ENCODE measurements at regions not wholly inside any gene's neighbourhood (a gene's known extent, or its start where the extent isn't known, plus 50 kb on each side); places are given as distances from the start of the nearest gene placed in this dataset.
"Not testable (repeated sequence)": the region's sequence is repeated elsewhere in the genome, so short reads cannot be mapped to it uniquely, and the experiment has no call there.

- ATAC-seq (no peak), DNase-seq (ENCODE audit: missing footprints) (no peak)
- intact Hi-C loops (cut with DNase I) = no loop called here
These were observed 105.8 kb upstream of the NOX3 start for GRCh38 chr6:155561257-155561965.

DNA sequence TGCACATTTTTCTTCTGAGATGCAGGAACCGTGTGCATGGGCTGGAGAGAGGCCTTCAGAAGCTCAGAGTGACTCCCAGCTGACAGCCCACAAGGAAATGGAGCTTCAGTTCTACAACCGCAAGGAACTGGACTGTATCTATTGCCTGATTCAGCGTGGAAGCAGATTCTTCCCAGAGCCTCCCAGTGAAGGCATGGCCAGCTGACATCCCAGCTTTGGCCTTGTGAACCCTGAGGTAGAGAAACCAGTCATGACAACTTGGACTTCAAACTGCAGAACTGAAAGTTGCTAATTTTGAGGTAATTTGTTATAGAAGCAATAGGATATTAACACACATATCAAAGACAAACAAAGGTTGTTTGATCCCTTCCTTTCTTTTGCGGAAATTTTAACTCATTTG, 94.3 kb upstream of the NOX3 start:
- intact Hi-C loops (cut with DNase I) = no loop called here
- no peak for DNase-seq (ENCODE audit: missing footprints)
- no peak for ATAC-seq

- intact Hi-C loops (cut with DNase I) = no loop called here
- no peak for ATAC-seq
These were observed 93.6 kb upstream of the NOX3 start for GRCh38 chr6:155549028-155549798.

GRCh38 chr6:155548576-155548975, 92.9 kb upstream of the NOX3 start:
- intact Hi-C loops (cut with DNase I) = no loop called here
- no peak for DNase-seq (ENCODE audit: missing footprints)
- no peak for ATAC-seq

More at GRCh38 chr6:155549028-155549798, 93.6 kb upstream of the NOX3 start:
- no peak for DNase-seq (ENCODE audit: missing footprints)

DNA sequence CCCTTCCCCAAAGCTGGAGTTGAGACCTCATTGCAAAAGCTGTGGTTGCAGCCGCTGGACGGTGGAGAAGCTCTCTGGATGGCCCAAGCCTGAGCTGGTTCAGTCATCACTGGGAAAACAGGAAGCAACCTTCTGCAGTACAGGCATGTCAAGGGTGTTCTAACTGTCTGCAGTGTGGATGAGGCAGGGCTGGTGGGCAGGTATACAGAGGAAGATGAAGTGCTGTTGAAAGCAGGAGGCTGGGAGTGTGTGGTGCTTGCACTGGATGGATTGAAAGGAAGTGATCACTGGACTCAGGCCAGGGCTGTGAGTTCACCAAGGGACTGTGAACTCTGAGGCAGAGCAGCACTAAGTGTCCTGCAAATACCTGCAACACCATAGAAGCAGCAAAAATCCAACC, 89.0 kb upstream of the NOX3 start:
- intact Hi-C loops (cut with DNase I) = no loop called here
- DNase-seq (ENCODE audit: missing footprints) = no peak
- no peak for ATAC-seq

DNA sequence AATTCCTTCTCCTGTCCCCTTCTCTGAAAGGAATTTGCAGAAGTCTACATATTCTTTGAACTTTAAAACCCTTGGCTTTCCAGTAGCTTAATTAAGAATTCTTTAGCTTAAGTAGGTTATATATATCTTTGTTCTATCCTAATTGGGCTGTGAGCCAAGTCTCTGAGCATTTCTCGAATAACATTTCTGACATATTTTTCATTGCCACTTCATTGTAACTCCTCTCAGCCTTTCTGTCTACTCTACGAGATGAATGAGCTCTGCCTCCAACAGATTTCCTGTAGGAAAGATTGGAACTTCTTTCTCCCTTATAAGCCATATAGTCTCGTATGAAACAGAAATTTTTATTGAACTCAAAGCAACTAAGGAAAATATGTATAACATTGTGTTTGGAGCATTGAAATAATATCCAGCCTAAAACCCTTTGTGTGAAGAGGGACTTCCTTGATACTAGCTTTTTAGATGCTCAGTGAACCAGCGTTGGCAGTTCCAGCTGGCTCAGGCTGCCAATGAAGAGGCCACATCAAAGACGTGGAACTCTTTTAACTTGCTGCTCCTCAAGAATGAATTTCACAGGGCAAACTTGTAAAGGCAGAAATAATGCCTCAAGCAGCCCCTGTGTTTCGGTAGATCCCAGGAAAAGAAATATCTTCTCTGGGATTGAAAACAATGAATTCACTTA, 87.7 kb upstream of the NOX3 start:
- no peak for DNase-seq (ENCODE audit: missing footprints)
- intact Hi-C loops (cut with DNase I) = no loop called here
- ATAC-seq = no peak

DNA sequence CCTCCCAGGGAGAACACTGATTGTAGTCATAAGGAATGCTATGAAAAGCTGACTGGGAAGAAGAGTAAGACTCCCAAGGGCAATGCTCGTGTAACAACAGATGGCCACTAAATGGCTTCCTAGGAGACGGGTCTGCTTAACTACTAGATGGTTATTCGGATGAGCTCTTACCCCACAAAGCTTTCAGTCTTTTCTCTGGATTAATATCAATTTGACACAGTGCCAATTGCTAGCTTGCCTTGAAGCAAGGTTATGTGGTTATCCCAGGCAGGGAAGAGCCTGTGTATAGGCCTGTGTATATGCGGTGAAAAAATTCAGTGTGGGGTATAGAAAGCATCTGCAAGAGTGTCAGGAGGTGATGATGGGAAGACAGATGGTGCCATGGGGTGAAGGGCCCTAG, 86.4 kb upstream of the NOX3 start:
- ATAC-seq (no peak), DNase-seq (ENCODE audit: missing footprints) (no peak)
- intact Hi-C loops (cut with DNase I) = no loop called here

- intact Hi-C loops (cut with DNase I) = no loop called here
- ATAC-seq = no peak
- DNase-seq (ENCODE audit: missing footprints) = no peak
These were observed 83.2 kb upstream of the NOX3 start for GRCh38 chr6:155538708-155539390.

- DNase-seq (ENCODE audit: missing footprints) = no peak
- intact Hi-C loops (cut with DNase I) = no loop called here
- no peak for ATAC-seq
These were observed 79.0 kb upstream of the NOX3 start for GRCh38 chr6:155534678-155535077.

DNA sequence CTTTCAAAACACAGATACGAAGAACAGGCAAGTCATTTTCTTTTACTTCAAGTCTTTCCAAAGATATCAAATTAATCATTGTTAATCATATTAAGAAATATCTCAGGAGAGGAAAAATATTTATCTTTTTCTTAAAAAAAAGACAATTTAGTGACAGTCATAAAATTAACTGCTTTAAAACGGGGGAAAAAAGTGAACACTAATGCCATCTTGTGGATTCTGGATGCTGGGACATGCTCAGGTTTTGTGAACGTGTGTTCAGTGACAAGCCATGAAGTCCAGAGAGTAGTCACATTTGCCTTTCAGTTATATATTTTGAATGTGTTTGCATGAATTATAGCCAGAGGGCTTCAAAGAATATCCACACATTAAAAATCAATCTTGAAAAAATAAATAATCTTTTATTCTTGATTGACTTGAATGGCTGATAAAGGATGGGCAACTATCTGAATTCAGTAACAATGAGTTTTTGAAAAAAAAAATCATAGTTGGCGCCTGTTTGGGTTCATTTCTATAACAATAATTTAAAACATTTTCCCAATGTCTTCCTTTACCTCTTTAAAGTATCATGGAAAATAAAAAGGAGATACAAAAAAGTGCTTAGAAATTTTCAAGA, 74.7 kb upstream of the NOX3 start:
- DNase-seq (ENCODE audit: missing footprints) = no peak
- intact Hi-C loops (cut with DNase I) = loop anchor here (2.0 kb wide), 1 partner anchor 204 kb away; no protein-coding TSS in a partner anchor
- ATAC-seq = no peak

- not testable (repeated sequence) for ATAC-seq; DNase-seq (ENCODE audit: missing footprints)
- intact Hi-C loops (cut with DNase I) = loop anchor here (2.0 kb wide), 1 partner anchor 203 kb away; no protein-coding TSS in a partner anchor
These were observed 74.2 kb upstream of the NOX3 start for GRCh38 chr6:155529814-155530213.

DNA sequence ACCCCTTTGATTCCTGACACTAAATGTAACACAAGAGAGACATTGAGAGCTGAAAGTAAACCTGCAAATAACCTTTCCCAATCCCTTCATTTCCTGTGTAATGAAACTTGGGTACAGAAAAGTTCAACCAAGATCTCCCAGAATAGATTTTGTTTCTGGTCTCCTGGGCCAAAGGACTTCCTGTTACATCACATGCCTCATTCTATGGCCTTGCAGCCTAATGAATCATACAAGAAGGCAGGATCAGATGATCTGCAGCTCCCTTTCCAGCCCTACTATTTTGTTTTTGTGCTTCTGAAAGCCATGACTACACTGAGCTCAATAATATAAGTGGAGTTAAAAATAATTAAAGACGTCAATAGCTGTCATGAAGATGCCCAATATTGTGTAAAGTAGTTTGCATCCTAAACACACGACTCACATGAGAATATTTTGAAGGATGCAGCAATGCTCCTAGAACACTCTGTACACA, 73.4 kb upstream of the NOX3 start:
- ATAC-seq (no peak), DNase-seq (ENCODE audit: missing footprints) (no peak)
- intact Hi-C loops (cut with DNase I) = no loop called here

DNA sequence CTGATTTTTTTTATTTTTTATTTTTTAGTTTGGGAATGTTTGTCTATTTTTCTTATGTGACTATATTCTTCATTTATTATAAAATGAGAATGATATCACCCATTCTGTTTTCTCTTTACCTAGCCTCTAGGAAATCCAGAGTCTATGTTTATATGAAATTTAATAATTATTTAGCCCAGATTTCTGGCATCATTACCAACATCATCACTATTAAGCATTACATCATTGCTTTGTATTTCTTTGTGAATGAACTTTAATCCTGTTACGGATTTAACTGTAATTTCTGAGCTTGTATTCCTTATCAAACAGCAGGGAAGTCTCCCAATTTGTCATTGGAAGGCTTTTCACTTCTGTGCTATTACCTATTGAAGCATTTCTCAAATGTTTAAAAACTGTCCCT, 72.7 kb upstream of the NOX3 start:
- DNase-seq (ENCODE audit: missing footprints) = no peak
- intact Hi-C loops (cut with DNase I) = no loop called here
- ATAC-seq = no peak

GRCh38 chr6:155527443-155527842, 71.8 kb upstream of the NOX3 start:
- no peak for DNase-seq (ENCODE audit: missing footprints)
- no peak for ATAC-seq
- intact Hi-C loops (cut with DNase I) = no loop called here

GRCh38 chr6:155523821-155524651, 68.4 kb upstream of the NOX3 start:
- intact Hi-C loops (cut with DNase I) = no loop called here
- DNase-seq (ENCODE audit: missing footprints) (no peak), ATAC-seq (no peak)

- intact Hi-C loops (cut with DNase I) = no loop called here
- DNase-seq (ENCODE audit: missing footprints) (no peak), ATAC-seq (no peak)
These were observed 66.1 kb upstream of the NOX3 start for GRCh38 chr6:155521719-155522118.

GRCh38 chr6:155520078-155520477, 64.4 kb upstream of the NOX3 start:
- ATAC-seq (no peak), DNase-seq (ENCODE audit: missing footprints) (no peak)
- intact Hi-C loops (cut with DNase I) = no loop called here

DNA sequence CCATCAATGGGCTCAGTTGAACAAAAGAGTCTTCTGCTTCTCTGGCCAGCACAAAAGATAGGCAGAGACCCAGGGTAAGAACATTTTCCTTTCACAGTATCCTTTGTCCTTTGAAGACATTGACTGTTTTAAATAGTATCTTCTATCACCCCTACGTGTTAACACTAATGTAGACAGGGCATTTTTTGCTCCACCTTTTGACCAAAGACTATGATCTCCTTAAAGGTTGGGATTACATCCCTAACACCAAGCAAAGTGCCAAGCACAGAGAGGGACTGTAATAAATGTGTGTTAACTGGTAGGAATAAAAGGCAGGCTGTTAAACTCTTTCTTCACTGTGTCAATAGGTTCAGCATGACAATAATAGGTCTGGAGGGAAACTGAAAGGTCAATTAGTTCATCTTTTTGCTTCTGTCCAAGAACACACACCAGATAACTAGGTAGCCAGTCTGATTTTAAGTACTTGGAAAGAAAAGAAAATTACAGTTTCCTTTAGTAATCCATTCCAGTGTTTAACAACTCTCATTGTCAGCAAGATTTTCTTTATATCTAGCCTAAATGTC, 63.6 kb upstream of the NOX3 start:
- DNase-seq (ENCODE audit: missing footprints) (no peak), ATAC-seq (no peak)
- intact Hi-C loops (cut with DNase I) = no loop called here

Data from Right ventricle myocardium inferior (tissue), 1 donor.